Astrocyte of the cerebellum (primary cell): ENCODE measurements at regions not wholly inside any gene's neighbourhood (a gene's known extent, or its start where the extent isn't known, plus 50 kb on each side); places are given as distances from the start of the nearest gene placed in this dataset.

Experiments used
- DNase-seq: peaks from one replicate; pipeline ENCODE4 v3.0.0-alpha.2; 2011; ENCODE audit warnings: low read depth
- H3K4me3 ChIP-seq: 2 replicates; pipeline ENCODE4 v1.5.1; 2011; ENCODE audit warnings: mild to moderate bottlenecking, low read depth, low read length, moderate library complexity
- in situ Hi-C: cut with HindIII; loops from 2 replicates; pipeline ENCODE4 v1.10.0; 2017; ENCODE audit warnings: low sequenced_read_pairs
- TF ChIP-seq, protein P1 (sequence below): IDR thresholded peaks from 2 replicates; pipeline ENCODE4 v1.5.1; 2012; ENCODE audit warnings: low read length, low read depth, moderate library complexity, mild to moderate bottlenecking; ENCODE audit errors: missing control alignments

DNA sequence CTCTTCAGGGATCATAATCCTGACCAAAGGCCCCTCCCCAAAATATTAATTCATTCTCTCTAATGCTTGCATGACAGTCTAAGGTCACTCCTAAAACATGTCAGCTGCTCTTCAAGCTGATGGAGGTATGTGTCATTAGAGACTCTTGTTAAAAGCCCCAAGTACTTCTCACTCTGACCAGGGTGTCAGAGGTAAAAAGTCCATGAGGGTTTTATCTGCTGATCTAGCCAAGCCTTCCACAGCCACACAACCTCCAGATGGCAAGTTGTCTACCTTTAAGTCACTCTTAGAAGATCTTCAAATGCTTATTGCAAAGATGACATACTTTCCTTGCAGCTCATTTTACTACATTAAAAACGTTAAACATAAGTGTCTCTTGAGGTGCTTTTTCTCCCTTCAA lies 83.6 kb upstream of the ETAA1 start:
- no peak for DNase-seq
- TF ChIP-seq, protein P1, sequence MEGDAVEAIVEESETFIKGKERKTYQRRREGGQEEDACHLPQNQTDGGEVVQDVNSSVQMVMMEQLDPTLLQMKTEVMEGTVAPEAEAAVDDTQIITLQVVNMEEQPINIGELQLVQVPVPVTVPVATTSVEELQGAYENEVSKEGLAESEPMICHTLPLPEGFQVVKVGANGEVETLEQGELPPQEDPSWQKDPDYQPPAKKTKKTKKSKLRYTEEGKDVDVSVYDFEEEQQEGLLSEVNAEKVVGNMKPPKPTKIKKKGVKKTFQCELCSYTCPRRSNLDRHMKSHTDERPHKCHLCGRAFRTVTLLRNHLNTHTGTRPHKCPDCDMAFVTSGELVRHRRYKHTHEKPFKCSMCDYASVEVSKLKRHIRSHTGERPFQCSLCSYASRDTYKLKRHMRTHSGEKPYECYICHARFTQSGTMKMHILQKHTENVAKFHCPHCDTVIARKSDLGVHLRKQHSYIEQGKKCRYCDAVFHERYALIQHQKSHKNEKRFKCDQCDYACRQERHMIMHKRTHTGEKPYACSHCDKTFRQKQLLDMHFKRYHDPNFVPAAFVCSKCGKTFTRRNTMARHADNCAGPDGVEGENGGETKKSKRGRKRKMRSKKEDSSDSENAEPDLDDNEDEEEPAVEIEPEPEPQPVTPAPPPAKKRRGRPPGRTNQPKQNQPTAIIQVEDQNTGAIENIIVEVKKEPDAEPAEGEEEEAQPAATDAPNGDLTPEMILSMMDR: no peak

DNA sequence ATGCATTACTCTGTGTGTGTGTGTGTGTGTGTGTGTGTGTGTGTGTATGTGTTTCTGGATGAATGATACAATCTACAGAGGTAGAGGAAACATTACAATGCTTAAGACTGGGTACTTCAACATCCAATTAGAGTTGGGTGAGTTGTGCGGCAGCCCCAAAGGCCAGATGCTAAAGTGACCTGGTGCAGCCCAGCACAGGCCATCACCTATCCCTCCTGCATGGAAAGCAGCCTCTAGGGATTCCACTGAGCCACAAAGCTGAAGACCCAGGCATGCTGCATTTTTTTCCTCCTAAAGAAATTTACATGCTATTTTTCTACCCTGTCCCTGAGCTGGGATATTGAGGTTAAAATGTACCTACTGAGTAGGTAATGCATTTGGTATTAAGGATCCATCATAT lies 79.1 kb upstream of the ETAA1 start:
- no peak for DNase-seq
- in situ Hi-C loops: no loop called here
- TF ChIP-seq, protein P1: no peak
- H3K4me3 ChIP-seq: no peak overlapping the region

More for the DNA sequence above, 83.6 kb upstream of the ETAA1 start:
- no peak overlapping the region for H3K4me3 ChIP-seq
- in situ Hi-C loops: no loop called here

DNA sequence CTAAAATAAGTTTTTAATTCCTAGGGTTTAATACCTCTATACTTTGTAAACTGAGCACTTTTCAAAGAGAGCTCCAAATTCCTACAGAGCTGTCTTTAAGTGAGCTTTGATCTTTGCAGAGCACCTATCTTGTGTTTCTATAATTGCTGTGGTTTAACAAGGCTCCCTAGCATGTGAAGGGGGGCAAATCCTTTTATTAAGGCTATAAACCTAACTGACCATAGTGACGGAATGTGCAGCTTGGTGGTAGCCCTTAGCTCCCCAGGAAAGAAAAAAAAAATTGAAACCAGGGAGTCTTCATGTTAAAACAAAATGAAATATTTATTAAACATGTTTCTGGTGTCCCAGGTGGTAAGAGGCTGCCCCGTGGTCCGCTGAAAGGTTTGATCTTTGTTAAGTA lies 78.6 kb upstream of the ETAA1 start:
- in situ Hi-C loops: no loop called here
- TF ChIP-seq, protein P1: no peak
- H3K4me3 ChIP-seq: no peak overlapping the region
- no peak for DNase-seq

DNA sequence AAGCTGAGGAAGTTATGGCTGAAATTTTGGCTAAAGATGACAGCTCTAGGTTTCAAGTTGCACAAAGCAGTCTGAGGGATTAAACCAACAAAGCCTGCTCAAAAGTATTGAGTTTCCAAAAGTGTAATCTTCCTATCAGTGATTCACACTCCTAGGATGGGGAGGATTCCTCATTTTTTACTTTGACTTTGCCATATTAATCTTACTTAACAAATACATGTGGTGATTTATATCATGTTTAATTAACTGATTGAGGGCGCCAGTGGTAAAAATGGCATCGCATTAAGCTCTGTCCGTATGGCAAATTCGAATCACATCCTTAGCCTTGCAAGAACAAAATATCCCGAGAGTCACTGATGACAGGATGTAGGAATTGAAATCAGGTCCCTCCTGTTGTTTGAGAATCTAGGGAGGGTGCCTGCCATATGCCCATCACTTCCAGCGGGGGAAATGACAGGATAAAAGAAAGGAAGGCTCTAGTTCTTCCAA lies 78.1 kb upstream of the ETAA1 start:
- TF ChIP-seq, protein P1: no peak
- no peak for DNase-seq
- H3K4me3 ChIP-seq: no peak overlapping the region
- in situ Hi-C loops: no loop called here

DNA sequence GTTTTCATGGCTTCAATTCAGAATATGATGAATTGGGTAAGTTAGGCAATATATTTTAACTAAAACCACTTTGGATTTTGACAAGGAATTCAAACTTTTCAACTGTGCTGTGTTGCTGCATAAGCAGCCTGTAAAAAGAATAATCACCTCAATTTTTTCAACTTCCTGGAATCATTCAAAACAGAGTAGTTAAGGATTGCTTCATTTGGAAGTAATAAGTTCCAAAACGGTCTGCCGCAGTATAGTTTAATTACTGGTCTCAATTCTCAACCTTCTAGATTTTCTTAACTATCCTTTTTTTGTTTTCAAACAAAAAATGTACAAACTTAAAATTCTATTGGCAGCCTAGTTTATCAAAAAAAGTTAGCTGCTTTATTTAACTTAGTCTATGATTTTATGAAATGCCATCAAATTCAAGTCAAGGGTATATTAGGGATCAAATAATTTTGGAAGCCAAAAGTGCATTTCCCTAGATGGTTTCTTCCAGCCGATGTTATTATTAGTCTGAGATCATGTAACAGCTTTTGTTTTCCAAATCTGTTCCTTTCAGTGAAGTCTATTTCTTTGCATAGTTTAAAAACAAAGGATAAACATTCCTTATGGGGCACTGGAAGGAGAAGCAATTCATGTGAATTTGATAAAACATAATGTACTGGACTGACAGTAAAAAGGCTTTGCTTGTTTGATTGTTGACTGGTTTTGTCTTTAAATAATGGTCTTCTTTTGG lies 76.1 kb upstream of the ETAA1 start:
- H3K4me3 ChIP-seq: no peak overlapping the region
- in situ Hi-C loops: loop anchor here (5.0 kb wide), 1 partner anchor 44 kb away; no protein-coding TSS in a partner anchor
- TF ChIP-seq, protein P1: no peak
- DNase-seq: no peak

DNA sequence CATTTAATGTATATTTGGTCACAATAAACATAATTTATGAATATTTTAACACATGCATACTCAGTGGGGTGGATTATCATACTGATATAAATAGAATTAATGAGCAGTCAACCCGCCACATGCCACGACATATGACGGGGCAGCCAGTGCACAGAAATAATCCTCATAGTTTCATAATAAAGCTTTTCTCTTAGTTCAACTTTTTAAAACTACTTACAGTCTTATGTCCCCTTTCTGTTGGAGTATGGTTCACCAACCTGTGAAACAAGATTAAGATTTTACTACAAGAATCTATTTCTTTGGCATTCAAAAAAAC lies 75.6 kb upstream of the ETAA1 start:
- TF ChIP-seq, protein P1: no peak
- DNase-seq: no peak
- no peak overlapping the region for H3K4me3 ChIP-seq
- in situ Hi-C loops: loop anchor here (5.0 kb wide), 1 partner anchor 44 kb away; no protein-coding TSS in a partner anchor
